SK-N-SH treated with all-trans-retinoic acid at 6 μM for 48 hours (cell line): ENCODE measurements at regions not wholly inside any gene's neighbourhood (a gene's known extent, or its start where the extent isn't known, plus 50 kb on each side); places are given as distances from the start of the nearest gene placed in this dataset.

Experiments
- ARNTL ChIP-seq: fragments of 450-650 bp; formaldehyde crosslinking; IDR thresholded peaks from 2 replicates; pipeline ENCODE4 v1.5.0; 2020; ENCODE audit warnings: low read depth, mild to moderate bottlenecking, moderate library complexity, borderline replicate concordance
- CSDC2 ChIP-seq: fragments of 250-450 bp; sonication (Bioruptor Pico); IDR thresholded peaks from 2 replicates; pipeline ENCODE4 v1.5.0; 2020; ENCODE audit warnings: mild to moderate bottlenecking, moderate library complexity
- RARB ChIP-seq: fragments of 250-450 bp; sonication (Bioruptor Pico); IDR thresholded peaks from 2 replicates; pipeline ENCODE4 v1.8.0; 2021; ENCODE audit warnings: mild to moderate bottlenecking, moderate library complexity
- ZFP30 ChIP-seq: fragments of 450-650 bp; formaldehyde crosslinking; IDR thresholded peaks from 2 replicates; pipeline ENCODE4 v1.5.0; 2022; ENCODE audit warnings: mild to moderate bottlenecking, moderate library complexity
- ZNF565 ChIP-seq: fragments of 450-650 bp; formaldehyde crosslinking; conservative IDR thresholded peaks from 2 replicates; pipeline ENCODE4 v1.5.0; 2020; ENCODE audit warnings: low read depth, mild to moderate bottlenecking, moderate library complexity
- TF ChIP-seq, protein P1 (sequence below): fragments of 250-450 bp; sonication (Bioruptor Pico); IDR thresholded peaks from 2 replicates; pipeline ENCODE4 v1.5.0; 2020; ENCODE audit warnings: mild to moderate bottlenecking, moderate library complexity
- TF ChIP-seq, protein P2 (sequence below): fragments of 250-450 bp; sonication (Bioruptor Pico); IDR thresholded peaks from 2 replicates; pipeline ENCODE4 v1.8.0; 2020; ENCODE audit warnings: mild to moderate bottlenecking, moderate library complexity, borderline replicate concordance
- TF ChIP-seq, protein P3 (sequence below): fragments of 250-450 bp; sonication (Bioruptor Pico); IDR thresholded peaks from 2 replicates; pipeline ENCODE4 v1.8.0; 2021; ENCODE audit warnings: low read depth, mild to moderate bottlenecking, moderate library complexity, borderline replicate concordance
- TF ChIP-seq, protein P4 (sequence below): fragments of 250-450 bp; sonication (Bioruptor Pico); IDR thresholded peaks from 2 replicates; pipeline ENCODE4 v1.5.1; 2021; ENCODE audit warnings: mild to moderate bottlenecking, moderate library complexity

DNA sequence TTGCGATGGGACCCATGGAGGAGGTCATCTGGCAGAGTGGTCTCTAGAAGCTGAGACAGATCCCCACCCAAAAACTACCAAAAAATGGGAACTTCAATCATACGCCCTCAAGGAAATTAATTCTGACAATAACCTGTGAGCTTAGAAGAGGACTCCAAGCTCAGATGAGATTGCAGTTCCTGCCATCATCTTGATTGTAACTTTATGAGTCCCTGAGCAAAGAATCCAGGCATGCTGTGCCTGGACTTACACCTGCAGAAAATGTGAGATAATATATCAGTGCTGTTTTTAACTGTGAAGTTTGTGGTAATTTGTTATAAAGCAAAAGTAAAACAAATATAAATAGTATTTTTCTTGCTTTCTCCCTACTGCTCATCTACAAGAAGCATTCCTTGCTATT, 299.6 kb upstream of the MBL2 start:
- TF ChIP-seq, protein P1, sequence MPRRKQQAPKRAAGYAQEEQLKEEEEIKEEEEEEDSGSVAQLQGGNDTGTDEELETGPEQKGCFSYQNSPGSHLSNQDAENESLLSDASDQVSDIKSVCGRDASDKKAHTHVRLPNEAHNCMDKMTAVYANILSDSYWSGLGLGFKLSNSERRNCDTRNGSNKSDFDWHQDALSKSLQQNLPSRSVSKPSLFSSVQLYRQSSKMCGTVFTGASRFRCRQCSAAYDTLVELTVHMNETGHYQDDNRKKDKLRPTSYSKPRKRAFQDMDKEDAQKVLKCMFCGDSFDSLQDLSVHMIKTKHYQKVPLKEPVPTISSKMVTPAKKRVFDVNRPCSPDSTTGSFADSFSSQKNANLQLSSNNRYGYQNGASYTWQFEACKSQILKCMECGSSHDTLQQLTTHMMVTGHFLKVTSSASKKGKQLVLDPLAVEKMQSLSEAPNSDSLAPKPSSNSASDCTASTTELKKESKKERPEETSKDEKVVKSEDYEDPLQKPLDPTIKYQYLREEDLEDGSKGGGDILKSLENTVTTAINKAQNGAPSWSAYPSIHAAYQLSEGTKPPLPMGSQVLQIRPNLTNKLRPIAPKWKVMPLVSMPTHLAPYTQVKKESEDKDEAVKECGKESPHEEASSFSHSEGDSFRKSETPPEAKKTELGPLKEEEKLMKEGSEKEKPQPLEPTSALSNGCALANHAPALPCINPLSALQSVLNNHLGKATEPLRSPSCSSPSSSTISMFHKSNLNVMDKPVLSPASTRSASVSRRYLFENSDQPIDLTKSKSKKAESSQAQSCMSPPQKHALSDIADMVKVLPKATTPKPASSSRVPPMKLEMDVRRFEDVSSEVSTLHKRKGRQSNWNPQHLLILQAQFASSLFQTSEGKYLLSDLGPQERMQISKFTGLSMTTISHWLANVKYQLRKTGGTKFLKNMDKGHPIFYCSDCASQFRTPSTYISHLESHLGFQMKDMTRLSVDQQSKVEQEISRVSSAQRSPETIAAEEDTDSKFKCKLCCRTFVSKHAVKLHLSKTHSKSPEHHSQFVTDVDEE (CRISPR knock-in tag), result no peak
- TF ChIP-seq ZNF565 (CRISPR knock-in tag) (no peak), RARB (no peak), ARNTL (CRISPR knock-in tag) (no peak), CSDC2 (CRISPR knock-in tag) (no peak), ZFP30 (CRISPR knock-in tag) (no peak)
- TF ChIP-seq, protein P2, sequence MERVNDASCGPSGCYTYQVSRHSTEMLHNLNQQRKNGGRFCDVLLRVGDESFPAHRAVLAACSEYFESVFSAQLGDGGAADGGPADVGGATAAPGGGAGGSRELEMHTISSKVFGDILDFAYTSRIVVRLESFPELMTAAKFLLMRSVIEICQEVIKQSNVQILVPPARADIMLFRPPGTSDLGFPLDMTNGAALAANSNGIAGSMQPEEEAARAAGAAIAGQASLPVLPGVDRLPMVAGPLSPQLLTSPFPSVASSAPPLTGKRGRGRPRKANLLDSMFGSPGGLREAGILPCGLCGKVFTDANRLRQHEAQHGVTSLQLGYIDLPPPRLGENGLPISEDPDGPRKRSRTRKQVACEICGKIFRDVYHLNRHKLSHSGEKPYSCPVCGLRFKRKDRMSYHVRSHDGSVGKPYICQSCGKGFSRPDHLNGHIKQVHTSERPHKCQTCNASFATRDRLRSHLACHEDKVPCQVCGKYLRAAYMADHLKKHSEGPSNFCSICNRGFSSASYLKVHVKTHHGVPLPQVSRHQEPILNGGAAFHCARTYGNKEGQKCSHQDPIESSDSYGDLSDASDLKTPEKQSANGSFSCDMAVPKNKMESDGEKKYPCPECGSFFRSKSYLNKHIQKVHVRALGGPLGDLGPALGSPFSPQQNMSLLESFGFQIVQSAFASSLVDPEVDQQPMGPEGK (CRISPR knock-in tag), result no peak
- TF ChIP-seq, protein P3, sequence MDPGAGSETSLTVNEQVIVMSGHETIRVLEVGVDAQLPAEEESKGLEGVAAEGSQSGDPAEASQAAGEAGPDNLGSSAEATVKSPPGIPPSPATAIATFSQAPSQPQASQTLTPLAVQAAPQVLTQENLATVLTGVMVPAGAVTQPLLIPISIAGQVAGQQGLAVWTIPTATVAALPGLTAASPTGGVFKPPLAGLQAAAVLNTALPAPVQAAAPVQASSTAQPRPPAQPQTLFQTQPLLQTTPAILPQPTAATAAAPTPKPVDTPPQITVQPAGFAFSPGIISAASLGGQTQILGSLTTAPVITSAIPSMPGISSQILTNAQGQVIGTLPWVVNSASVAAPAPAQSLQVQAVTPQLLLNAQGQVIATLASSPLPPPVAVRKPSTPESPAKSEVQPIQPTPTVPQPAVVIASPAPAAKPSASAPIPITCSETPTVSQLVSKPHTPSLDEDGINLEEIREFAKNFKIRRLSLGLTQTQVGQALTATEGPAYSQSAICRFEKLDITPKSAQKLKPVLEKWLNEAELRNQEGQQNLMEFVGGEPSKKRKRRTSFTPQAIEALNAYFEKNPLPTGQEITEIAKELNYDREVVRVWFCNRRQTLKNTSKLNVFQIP (CRISPR knock-in tag), result no peak
- TF ChIP-seq, protein P4, sequence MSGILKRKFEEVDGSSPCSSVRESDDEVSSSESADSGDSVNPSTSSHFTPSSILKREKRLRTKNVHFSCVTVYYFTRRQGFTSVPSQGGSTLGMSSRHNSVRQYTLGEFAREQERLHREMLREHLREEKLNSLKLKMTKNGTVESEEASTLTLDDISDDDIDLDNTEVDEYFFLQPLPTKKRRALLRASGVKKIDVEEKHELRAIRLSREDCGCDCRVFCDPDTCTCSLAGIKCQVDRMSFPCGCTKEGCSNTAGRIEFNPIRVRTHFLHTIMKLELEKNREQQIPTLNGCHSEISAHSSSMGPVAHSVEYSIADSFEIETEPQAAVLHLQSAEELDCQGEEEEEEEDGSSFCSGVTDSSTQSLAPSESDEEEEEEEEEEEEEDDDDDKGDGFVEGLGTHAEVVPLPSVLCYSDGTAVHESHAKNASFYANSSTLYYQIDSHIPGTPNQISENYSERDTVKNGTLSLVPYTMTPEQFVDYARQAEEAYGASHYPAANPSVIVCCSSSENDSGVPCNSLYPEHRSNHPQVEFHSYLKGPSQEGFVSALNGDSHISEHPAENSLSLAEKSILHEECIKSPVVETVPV (CRISPR knock-in tag), result no peak
